Vagina (tissue), 2 donors: ENCODE measurements at regions not wholly inside any gene's neighbourhood (a gene's known extent, or its start where the extent isn't known, plus 50 kb on each side); places are given as distances from the start of the nearest gene placed in this dataset.

Experiments
- POLR2A ChIP-seq, 2 donors: fragments of 450-650 bp; IDR thresholded peaks; one replicate each; pipeline ENCODE4 v1.6.1; 2017; ENCODE audit warnings: antibody characterized with exemption in 2 of 2, mild to moderate bottlenecking in 2 of 2, moderate library complexity in 2 of 2
- POLR2AphosphoS5 ChIP-seq, 2 donors: sonication (generic); formaldehyde crosslinking; IDR thresholded peaks; one replicate each; pipeline ENCODE4 v1.9.0; 2017; ENCODE audit warnings: antibody characterized with exemption in 2 of 2, mild to moderate bottlenecking in 2 of 2, low read depth in 1 of 2; ENCODE audit not compliant: insufficient read depth in 1 of 2

GRCh38 chr1:90220941-90221693, 226.2 kb downstream of the ZNF326 start:
- TF ChIP-seq POLR2A (IDR thresholded peaks at IDR 0.05) (no peak), POLR2AphosphoS5 (IDR thresholded peaks at IDR 0.05; ENCODE audit: insufficient read depth in 1 of 2, low read depth in 1 of 2) (no peak)
